ENCODE measurements at regions not wholly inside any gene's neighbourhood (a gene's known extent, or its start where the extent isn't known, plus 50 kb on each side); places are given as distances from the start of the nearest gene placed in this dataset.

- no peak for TF ChIP-seq CTCF (IDR thresholded peaks at IDR 0.05)
- TF ChIP-seq POLR2A (IDR thresholded peaks at IDR 0.05), result no peak
- TF ChIP-seq EP300 (IDR thresholded peaks at IDR 0.05), result no peak
- no peak for TF ChIP-seq POLR2AphosphoS5 (IDR thresholded peaks at IDR 0.05)
These were observed 71.3 kb upstream of the UBE3A start for GRCh38 chr15:25510146-25510545.

All from suprapubic skin (tissue), 4 donors.